ENCODE measurements at regions not wholly inside any gene's neighbourhood (a gene's known extent, or its start where the extent isn't known, plus 50 kb on each side); places are given as distances from the start of the nearest gene placed in this dataset.

- in situ Hi-C loops (cut with HindIII; ENCODE audit: low pct_unique_long_range_greater_than_20kb, low sequenced_read_pairs) = no loop called here
- DNase-seq (ENCODE audit: low read depth, low spot score) = no peak
Observed at GRCh38 chr2:226037526-226037925, 638.0 kb downstream of the NYAP2 start.

DNA sequence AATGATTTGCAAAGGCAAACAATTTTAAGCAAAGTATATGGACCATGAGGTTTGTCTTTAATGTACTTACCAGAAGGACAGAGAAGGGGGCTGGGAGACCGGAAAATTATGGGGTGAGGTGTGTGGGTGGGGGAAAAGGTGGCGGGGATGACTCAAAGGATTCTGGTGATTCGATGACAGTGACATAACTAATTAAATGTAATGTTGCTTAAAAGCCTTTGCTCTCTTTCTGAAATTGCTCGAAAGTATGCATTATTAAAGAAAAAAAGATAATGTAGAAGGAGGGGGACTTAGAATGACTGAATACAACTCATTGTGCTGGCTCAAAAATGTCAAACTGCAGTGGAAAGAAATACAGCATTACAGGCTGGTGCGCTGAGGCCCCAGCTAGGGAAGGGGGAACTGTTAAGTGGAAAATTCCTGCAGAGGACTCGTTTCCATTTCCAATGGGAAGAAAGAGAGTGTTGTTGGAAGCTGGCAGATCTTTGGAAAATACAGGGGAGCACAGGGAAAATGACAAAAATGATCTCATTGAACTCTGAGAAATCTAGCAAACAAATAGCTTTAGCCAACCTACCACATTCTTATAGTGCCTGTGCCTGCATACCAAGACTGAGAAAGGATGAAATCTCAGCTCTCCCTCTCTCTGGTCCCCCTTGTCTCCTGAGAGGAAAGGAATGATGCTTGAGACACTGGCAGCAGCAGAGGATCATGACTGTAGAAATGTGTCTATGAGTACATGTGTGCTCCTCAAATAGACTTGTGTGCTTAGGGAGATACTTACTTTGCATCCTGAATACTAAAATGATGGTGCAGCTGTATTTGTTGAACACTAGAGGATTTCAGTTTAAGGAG lies 632.4 kb downstream of the NYAP2 start:
- no peak for DNase-seq (ENCODE audit: low read depth, low spot score)
- in situ Hi-C loops (cut with HindIII; ENCODE audit: low pct_unique_long_range_greater_than_20kb, low sequenced_read_pairs) = no loop called here

DNA sequence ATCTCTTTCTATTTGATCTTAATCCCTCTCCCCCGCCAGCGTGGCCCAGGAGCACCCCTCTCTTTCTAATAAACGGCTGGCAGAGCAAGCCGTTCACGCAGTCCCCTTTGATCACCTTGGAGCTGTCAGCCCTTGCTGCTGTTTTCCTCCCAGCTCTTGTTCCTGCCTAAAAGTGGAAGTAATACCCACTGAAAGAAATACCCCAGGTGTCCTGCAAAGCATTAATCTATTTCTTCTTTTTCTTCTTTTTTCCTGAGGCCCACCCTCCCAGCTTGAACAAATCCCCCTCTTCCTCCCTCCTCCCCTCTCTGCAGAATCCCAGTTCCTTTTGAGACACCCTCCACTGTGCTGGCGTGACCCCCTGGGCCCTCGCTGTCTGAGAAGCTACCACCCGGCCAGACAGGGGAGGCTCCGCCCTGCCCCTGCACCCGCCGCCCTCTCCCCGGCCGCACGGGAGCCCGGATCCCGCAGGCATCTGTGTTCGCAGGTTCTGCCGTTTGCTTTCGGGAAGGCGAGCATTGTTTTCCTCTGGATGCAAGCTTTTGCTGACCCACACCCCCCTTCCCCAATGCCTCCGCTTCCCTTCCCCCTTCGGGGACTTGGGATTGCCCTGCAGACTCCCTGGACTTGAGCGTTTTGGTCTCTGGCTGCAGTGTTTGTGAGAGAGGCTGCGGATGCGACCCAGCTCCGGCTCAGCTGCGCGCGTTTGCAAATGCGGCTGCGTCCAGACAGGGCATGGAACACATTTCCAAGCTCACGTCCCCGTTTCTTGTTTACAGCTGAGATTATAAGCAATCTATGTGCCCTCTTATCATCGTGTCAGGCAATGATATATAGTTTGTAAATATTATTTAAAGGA lies 631.5 kb downstream of the NYAP2 start:
- in situ Hi-C loops (cut with HindIII; ENCODE audit: low pct_unique_long_range_greater_than_20kb, low sequenced_read_pairs) = no loop called here

GRCh38 chr2:226030369-226030768 lies 630.9 kb downstream of the NYAP2 start:
- no peak for DNase-seq (ENCODE audit: low read depth, low spot score)
- in situ Hi-C loops (cut with HindIII; ENCODE audit: low pct_unique_long_range_greater_than_20kb, low sequenced_read_pairs) = no loop called here

More for the DNA sequence above, 631.5 kb downstream of the NYAP2 start:
- DNase-seq (ENCODE audit: low read depth, low spot score) = peak; percentile 74

GRCh38 chr2:226023946-226024345 lies 624.4 kb downstream of the NYAP2 start:
- no peak for DNase-seq (ENCODE audit: low read depth, low spot score)
- in situ Hi-C loops (cut with HindIII; ENCODE audit: low pct_unique_long_range_greater_than_20kb, low sequenced_read_pairs) = no loop called here

- in situ Hi-C loops (cut with HindIII; ENCODE audit: low pct_unique_long_range_greater_than_20kb, low sequenced_read_pairs) = no loop called here
- DNase-seq (ENCODE audit: low read depth, low spot score) = peak; percentile 8
Observed at GRCh38 chr2:226023383-226023782, 623.9 kb downstream of the NYAP2 start.

DNA sequence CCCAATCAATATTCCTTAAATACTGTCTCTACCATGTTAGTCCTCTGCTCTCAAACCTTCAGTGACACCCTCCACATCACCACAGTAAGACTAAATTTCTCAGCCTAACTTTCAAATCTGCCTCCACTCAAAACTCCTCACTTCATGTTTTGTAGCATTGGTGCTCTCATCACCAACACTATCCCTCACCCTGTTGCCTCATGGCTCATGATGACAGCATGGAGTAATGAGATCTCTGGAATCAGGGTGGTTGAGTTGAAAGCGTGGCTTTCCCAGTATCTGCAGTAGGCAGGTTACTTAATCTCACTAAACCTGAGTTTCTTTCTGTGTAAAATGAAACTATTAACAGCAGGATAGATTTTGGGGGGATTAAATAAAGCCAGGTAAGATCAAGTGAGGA lies 621.4 kb downstream of the NYAP2 start:
- in situ Hi-C loops (cut with HindIII; ENCODE audit: low pct_unique_long_range_greater_than_20kb, low sequenced_read_pairs) = no loop called here
- no peak for DNase-seq (ENCODE audit: low read depth, low spot score)

DNA sequence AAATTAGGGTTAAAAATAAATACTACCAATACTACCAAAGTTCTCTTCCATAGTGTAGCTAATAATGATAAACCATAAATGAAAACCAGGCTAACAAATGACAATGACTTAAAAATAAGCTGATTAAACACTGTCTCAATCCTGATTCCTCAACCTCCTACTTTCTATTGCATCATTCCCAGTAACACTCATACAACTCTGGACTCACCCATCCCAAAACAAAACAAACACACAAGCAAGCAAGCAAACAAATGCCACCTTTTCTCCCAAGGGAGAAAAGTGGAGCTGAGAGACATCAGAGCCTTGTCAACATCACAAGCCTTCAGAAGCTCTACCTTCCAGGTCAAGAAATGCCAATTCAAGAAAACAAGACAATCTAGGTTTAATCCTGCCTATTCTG lies 620.7 kb downstream of the NYAP2 start:
- no peak for DNase-seq (ENCODE audit: low read depth, low spot score)
- in situ Hi-C loops (cut with HindIII; ENCODE audit: low pct_unique_long_range_greater_than_20kb, low sequenced_read_pairs) = no loop called here

DNA sequence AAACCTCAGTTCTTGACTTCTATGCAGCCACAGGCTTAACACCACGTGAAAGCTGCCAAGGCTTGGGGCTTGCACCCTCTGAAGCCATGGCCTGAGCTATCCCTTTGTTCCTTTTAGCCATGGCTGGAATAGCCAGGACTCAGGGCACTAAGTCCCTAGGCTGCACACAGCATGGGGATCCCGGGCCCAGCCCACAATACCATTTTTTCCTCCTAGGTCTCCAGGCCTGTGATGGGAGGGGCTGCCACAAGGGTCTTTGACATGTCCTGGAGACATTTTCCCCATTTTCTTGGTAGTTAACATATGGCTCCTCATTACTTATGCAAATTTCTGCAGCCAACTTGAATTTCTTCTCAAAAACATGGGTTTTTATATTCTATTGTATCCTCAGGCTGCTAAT lies 619.1 kb downstream of the NYAP2 start:
- DNase-seq (ENCODE audit: low read depth, low spot score) = no peak
- in situ Hi-C loops (cut with HindIII; ENCODE audit: low pct_unique_long_range_greater_than_20kb, low sequenced_read_pairs) = no loop called here

DNA sequence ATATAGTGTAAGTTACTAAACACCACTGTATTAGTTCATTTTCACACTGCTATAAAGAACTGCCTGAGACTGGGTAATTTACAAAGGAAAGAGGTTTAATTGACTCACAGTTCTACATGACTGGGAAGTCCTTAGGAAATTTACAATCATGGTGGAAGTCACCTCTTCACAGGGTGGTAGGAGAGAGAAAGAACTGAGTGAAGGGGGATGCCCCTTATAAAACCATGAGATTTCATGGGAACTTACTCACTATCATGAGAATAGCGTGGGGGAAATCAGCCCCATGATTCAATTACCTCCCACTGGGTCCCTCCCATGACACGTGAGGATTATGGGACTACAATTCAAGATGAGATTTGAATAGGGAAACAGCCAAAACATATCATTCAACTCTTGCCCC lies 618.0 kb downstream of the NYAP2 start:
- DNase-seq (ENCODE audit: low read depth, low spot score) = no peak
- in situ Hi-C loops (cut with HindIII; ENCODE audit: low pct_unique_long_range_greater_than_20kb, low sequenced_read_pairs) = no loop called here

DNA sequence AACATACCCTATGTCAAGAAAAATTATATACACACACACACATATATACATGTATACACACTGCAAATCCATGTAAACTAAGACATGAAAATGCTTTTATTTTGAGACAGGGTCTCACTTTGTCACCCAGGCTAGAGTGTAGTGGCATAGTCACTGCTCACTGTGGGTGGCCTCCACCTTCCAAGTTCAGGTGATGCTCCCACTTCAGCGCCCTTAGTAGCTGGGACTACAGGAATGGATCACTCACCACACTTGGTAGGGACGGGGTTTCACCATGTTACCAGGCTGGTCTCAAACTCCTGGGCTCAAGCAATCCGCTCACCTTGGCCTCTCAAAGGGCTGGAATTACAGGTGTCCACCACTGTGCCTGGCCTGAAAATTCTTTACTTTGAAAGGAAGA lies 617.6 kb downstream of the NYAP2 start:
- no peak for DNase-seq (ENCODE audit: low read depth, low spot score)
- in situ Hi-C loops (cut with HindIII; ENCODE audit: low pct_unique_long_range_greater_than_20kb, low sequenced_read_pairs) = no loop called here

DNA sequence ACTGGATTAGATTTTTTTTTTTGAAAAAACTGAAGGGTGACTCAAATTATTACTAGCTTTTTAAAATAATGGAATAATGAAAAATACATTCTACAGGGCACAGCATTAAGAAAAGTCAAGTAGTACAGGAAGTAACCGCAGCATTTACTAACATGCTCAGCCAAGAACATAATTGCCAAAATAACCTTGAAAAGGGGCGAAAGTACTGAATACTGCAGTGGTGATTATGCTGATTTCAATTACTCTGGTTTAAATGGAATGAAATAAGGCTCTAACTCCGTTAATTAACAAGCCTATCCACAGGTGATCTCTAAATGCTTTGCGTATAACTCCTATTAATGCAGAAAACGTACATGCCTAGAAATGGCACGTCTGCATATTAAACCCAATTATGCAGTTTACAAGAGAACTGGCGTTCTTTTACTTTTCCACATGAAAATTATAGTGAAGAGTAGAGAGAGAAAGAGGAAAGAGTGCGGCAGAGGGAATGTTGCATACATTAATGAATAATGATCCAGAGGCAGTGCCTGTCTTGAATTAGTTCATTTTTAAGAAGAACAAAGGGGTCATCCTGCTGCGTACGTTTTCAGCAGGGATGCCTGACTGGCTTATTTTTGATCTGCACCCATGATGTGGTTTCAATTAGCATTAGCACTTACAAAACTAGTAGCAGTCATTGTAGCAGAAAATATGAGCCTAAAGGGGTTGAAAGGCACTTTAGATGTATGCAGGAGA lies 612.4 kb downstream of the NYAP2 start:
- DNase-seq (ENCODE audit: low read depth, low spot score) = no peak
- in situ Hi-C loops (cut with HindIII; ENCODE audit: low pct_unique_long_range_greater_than_20kb, low sequenced_read_pairs) = no loop called here

DNA sequence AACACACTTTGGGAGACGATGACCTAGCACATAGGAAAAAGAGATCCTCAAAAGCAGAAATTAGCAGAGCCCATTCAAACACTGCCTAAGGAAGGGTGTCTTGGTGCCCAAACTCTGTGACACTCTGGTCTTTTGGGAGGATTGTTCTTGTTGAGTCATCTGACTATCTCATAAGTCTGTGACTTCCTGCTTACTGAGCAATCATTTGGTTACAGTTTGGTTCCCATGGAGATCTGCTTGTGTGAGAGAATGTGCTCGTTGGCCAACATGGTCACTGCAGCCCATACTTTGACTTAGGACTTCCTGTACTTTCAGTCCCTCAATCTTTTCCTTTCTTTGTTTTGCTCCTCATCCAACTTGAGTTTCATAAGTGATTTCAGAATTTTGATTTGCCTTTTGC lies 602.9 kb downstream of the NYAP2 start:
- in situ Hi-C loops (cut with HindIII; ENCODE audit: low pct_unique_long_range_greater_than_20kb, low sequenced_read_pairs) = no loop called here
- DNase-seq (ENCODE audit: low read depth, low spot score) = peak; percentile 33

DNA sequence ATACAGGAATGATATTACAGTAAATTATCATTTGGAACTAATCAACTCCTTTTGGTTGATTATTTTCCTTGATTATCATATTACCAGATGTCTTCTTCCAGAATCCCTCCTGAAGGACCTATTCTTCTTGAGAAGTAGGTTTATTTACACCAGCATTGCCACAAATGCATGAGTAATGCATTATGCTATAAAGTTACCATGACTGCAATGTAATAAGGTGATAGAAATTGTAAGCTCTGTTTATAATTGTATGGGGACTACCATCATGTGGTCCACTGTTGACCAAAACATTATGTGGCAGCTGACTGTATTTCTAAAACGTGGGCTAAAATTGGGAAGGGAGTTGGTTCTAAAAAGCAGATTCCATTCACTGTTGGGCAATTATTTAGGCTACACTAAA lies 602.2 kb downstream of the NYAP2 start:
- no peak for DNase-seq (ENCODE audit: low read depth, low spot score)
- in situ Hi-C loops (cut with HindIII; ENCODE audit: low pct_unique_long_range_greater_than_20kb, low sequenced_read_pairs) = no loop called here

DNA sequence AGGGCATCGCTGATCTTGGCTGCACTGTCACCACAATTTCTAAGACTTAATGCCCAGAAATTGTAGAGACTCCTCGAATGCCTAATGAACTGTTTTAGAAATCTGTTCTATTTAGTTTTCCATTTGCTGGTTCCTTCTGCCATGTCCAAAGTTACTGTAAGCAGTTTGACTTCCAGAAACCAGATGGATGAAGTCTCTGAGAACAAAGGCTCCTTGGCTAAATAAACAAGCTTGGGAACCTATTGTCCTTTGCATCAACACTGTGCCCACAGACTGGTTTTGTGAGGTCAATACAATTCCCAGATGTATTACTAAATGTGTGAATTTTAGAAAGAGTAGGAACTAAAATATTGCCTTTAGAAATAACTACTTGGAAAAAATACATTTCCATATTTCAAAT lies 600.2 kb downstream of the NYAP2 start:
- DNase-seq (ENCODE audit: low read depth, low spot score) = no peak
- in situ Hi-C loops (cut with HindIII; ENCODE audit: low pct_unique_long_range_greater_than_20kb, low sequenced_read_pairs) = no loop called here

GRCh38 chr2:225998653-225999052 lies 599.1 kb downstream of the NYAP2 start:
- DNase-seq (ENCODE audit: low read depth, low spot score) = no peak
- in situ Hi-C loops (cut with HindIII; ENCODE audit: low pct_unique_long_range_greater_than_20kb, low sequenced_read_pairs) = no loop called here

GRCh38 chr2:225998116-225998515 lies 598.6 kb downstream of the NYAP2 start:
- in situ Hi-C loops (cut with HindIII; ENCODE audit: low pct_unique_long_range_greater_than_20kb, low sequenced_read_pairs) = no loop called here
- no peak for DNase-seq (ENCODE audit: low read depth, low spot score)

DNA sequence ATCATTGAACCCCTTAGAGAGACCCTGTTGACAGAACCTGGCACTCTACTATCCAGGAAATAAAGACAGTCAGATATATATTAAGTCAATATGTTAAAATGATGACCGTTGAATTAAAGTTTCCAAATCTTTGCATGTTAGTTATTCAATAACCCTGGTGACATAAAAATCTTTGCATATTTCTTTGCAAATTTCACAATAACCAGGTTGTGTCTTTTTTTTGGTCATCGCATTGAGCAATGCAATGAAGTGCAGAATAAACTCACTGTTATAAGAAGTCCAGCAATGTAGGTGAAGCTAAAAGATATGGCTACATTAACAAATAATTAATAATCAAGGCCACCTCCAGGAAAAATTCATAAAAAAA lies 596.9 kb downstream of the NYAP2 start:
- in situ Hi-C loops (cut with HindIII; ENCODE audit: low pct_unique_long_range_greater_than_20kb, low sequenced_read_pairs) = no loop called here
- DNase-seq (ENCODE audit: low read depth, low spot score) = no peak

All from SK-MEL-5 (cell line).